AG10803 (cell line): ENCODE measurements at regions not wholly inside any gene's neighbourhood (a gene's known extent, or its start where the extent isn't known, plus 50 kb on each side); places are given as distances from the start of the nearest gene placed in this dataset.

Source experiments
- DNase-seq: peaks from one replicate; pipeline ENCODE4 v3.0.0; 2010; ENCODE audit warnings: low read depth
- H3K4me3 ChIP-seq: 2 replicates; pipeline ENCODE4 v1.5.1; 2011; ENCODE audit warnings: mild to moderate bottlenecking, low read length, control low read depth
- TF ChIP-seq, protein P1 (sequence below): conservative IDR thresholded peaks from 2 replicates; pipeline ENCODE4 v1.5.1; 2011; ENCODE audit warnings: mild to moderate bottlenecking, low read length, control low read depth, inconsistent platforms

- TF ChIP-seq, protein P1, sequence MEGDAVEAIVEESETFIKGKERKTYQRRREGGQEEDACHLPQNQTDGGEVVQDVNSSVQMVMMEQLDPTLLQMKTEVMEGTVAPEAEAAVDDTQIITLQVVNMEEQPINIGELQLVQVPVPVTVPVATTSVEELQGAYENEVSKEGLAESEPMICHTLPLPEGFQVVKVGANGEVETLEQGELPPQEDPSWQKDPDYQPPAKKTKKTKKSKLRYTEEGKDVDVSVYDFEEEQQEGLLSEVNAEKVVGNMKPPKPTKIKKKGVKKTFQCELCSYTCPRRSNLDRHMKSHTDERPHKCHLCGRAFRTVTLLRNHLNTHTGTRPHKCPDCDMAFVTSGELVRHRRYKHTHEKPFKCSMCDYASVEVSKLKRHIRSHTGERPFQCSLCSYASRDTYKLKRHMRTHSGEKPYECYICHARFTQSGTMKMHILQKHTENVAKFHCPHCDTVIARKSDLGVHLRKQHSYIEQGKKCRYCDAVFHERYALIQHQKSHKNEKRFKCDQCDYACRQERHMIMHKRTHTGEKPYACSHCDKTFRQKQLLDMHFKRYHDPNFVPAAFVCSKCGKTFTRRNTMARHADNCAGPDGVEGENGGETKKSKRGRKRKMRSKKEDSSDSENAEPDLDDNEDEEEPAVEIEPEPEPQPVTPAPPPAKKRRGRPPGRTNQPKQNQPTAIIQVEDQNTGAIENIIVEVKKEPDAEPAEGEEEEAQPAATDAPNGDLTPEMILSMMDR, result no peak
- no peak for DNase-seq
- no peak overlapping the region for H3K4me3 ChIP-seq
These were observed 329.0 kb downstream of the MAF start for GRCh38 chr16:79271583-79271982.

GRCh38 chr16:79270011-79270410 is 330.5 kb downstream of the MAF start:
- H3K4me3 ChIP-seq, result no peak overlapping the region
- no peak for DNase-seq
- TF ChIP-seq, protein P1, result no peak

DNA sequence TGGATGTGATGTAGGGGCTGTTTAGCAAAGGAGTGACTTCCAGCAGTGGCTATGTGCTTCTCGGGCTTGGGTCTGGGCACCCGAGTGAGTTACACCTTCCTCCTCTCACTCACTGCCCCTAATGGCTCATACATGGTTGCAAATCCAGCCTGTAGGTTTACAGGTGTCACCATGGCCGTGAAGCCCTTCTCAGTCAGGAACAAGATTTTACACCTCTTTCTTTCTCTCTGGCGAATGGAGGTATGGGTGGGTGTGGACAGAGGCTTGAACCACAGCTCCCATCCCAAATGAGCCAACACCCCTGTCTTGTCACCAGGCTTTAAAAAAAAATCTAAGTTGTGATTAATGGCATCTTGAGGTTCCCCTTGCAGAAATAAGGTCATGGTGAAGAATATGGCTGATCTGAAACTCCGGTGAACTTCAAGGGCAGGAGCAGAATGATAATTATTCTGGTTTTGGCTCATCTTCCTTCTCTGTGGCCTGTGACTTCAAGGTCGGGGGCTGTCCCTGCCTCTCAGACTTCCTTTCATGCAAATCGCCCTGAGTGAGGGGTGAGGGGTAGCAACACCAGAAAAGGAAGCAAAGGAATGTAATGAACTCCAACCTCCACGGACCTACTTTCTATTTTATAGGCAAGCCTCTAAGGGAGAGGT is 331.2 kb downstream of the MAF start:
- no peak for DNase-seq
- TF ChIP-seq, protein P1, result no peak
- no peak overlapping the region for H3K4me3 ChIP-seq

GRCh38 chr16:79267781-79268180 is 332.8 kb downstream of the MAF start:
- TF ChIP-seq, protein P1, result no peak
- no peak overlapping the region for H3K4me3 ChIP-seq
- no peak for DNase-seq

DNA sequence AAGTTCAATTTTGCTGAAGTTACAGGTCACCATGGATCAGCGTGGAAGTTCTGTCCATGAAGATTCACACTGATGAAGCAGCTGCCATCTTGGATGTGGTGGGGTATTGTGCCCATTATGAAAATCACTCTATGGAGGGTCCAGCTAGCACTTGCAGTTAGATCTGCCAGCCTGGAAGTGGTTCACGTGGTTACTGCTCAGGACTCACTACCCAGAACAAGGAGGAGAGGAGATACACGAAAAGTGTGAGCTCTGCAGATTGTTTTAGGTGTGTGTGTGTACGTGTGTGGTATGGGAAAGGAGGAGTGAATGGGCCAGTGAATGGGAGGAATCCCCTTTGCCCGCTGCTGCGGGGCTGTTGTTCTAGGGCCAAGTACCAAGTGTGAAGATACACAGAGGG is 333.4 kb downstream of the MAF start:
- TF ChIP-seq, protein P1, result no peak
- no peak overlapping the region for H3K4me3 ChIP-seq

DNA sequence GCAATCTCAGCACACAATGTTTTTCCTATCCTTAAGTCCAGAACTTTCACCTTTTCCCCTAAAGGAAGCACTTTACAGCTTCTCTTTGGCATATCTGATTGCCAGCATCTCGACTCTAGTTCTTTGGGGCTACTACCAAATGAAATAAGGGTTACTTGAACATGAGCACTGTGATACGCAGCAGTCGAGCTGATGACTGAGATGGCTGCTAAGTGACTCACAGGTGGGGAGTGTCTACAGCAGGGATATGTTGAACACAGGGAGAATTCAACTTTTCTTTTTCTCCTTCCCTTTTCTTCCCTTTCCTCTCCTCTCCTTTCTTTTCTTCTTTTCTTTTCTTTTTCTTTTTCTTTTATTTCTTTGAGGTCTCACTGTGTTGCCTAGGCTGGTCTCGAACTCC is 334.8 kb downstream of the MAF start:
- TF ChIP-seq, protein P1, result no peak
- no peak overlapping the region for H3K4me3 ChIP-seq
- DNase-seq, result no peak

More for the DNA sequence above, 333.4 kb downstream of the MAF start:
- no peak for DNase-seq

DNA sequence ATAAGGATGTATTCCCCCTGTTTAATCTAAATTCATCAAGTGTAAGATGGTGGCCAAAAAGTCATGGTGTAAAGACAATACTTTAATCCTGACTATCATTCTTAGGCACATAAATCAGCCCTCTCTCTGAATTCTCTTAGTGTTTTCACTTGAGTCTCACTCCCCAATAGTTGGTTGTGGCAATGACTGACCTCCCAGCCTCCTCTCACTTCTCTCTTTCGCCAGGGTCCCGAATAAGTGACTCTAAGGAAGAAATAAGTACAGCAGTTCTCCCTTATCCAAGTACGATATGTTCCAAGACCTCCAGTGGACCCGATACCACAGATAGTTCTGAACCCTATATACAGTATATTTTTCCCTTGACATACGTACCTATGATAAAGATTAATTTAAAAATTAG is 335.3 kb downstream of the MAF start:
- no peak for DNase-seq
- TF ChIP-seq, protein P1, result no peak
- H3K4me3 ChIP-seq, result no peak overlapping the region
